GM12872 (cell line): ENCODE measurements at regions not wholly inside any gene's neighbourhood (a gene's known extent, or its start where the extent isn't known, plus 50 kb on each side); places are given as distances from the start of the nearest gene placed in this dataset.

Experiments used
- CTCF ChIP-seq: IDR thresholded peaks from 3 replicates; pipeline ENCODE4 v1.5.1; 2011; ENCODE audit warnings: low read depth, mild to moderate bottlenecking, low read length, moderate library complexity; ENCODE audit not compliant: insufficient read depth

GRCh38 chr3:4099607-4100006 lies 203.6 kb upstream of the SETMAR start:
- no peak for TF ChIP-seq CTCF

GRCh38 chr3:4107430-4107829 lies 195.7 kb upstream of the SETMAR start:
- 0 out of 3 replicates have a peak, but pooled peaks have one; percentile 22 for TF ChIP-seq CTCF

- no peak for TF ChIP-seq CTCF
Measured at GRCh38 chr3:4113811-4114522, 189.2 kb upstream of the SETMAR start.

GRCh38 chr3:4119119-4119518 lies 184.1 kb upstream of the SETMAR start:
- no peak for TF ChIP-seq CTCF

- TF ChIP-seq CTCF, result no peak
Measured at GRCh38 chr3:4125576-4125975, 177.6 kb upstream of the SETMAR start.

- no peak for TF ChIP-seq CTCF
Measured at GRCh38 chr3:4138150-4138785, 164.9 kb upstream of the SETMAR start.

- no peak for TF ChIP-seq CTCF
Measured at GRCh38 chr3:4138786-4139431, 164.3 kb upstream of the SETMAR start.
